ENCODE measurements at regions not wholly inside any gene's neighbourhood (a gene's known extent, or its start where the extent isn't known, plus 50 kb on each side); places are given as distances from the start of the nearest gene placed in this dataset.

GRCh38 chr1:43008115-43009060, 49.7 kb upstream of the SLC2A1 start:
- TF ChIP-seq POLR2AphosphoS5 (IDR thresholded peaks at IDR 0.05), result no peak
- no peak for TF ChIP-seq POLR2A (IDR thresholded peaks at IDR 0.05)
- TF ChIP-seq CTCF (IDR thresholded peaks at IDR 0.05), result no peak
- TF ChIP-seq EP300 (IDR thresholded peaks at IDR 0.05), result no peak
- Histone ChIP-seq H3K27me3 (peaks cover 0 to 30% (median 15%) of the 10 kb centered on the region in 3 donors), H3K4me3 (no peak overlapping the region), H3K27ac (no peak overlapping the region), H3K4me1 (no peaks in the 10 kb centered on the region), H3K36me3 (no peaks in the 10 kb centered on the region), H3K9me3 (no peaks in the 10 kb centered on the region)
- 85 to 89% methylated on average over 30 of the region's 30 CpGs for WGBS, 2 donors
- DNase-seq, result no peak
- intact Hi-C loops (cut with DNase I), result no loop called here

Small RNA genes in the stretch of these regions (small RNA-seq; reads per million reads assigned to genes)
- 0 reads per million in 3 donors for gene RF00026
